HUES48 (cell line): ENCODE measurements at regions not wholly inside any gene's neighbourhood (a gene's known extent, or its start where the extent isn't known, plus 50 kb on each side); places are given as distances from the start of the nearest gene placed in this dataset.

Experiments used
- H3K27ac ChIP-seq: one replicate; pipeline ENCODE4 v1.7.0; 2013; ENCODE audit warnings: low read depth, low read length, inconsistent platforms
- H3K27me3 ChIP-seq: 2 replicates; pipeline ENCODE4 v1.6.1; 2013; ENCODE audit warnings: mild to moderate bottlenecking, low read length; ENCODE audit not compliant: control insufficient read depth, insufficient read depth
- H3K36me3 ChIP-seq: 2 replicates; pipeline ENCODE4 v1.6.1; 2013; ENCODE audit warnings: low read length; ENCODE audit not compliant: control insufficient read depth, insufficient read depth
- H3K4me1 ChIP-seq: 2 replicates; pipeline ENCODE4 v1.6.1; 2013; ENCODE audit warnings: mild to moderate bottlenecking, low read length; ENCODE audit not compliant: control insufficient read depth, insufficient read depth
- H3K4me3 ChIP-seq: 2 replicates; pipeline ENCODE4 v1.5.1; 2013; ENCODE audit warnings: mild to moderate bottlenecking, low read depth, low read length
- H3K9ac ChIP-seq: 2 replicates; pipeline ENCODE4 v1.6.1; 2013; ENCODE audit warnings: mild to moderate bottlenecking, low read depth, low read length, moderate library complexity
- H3K9me3 ChIP-seq: 2 replicates; pipeline ENCODE4 v1.6.1; 2013; ENCODE audit warnings: low read length; ENCODE audit not compliant: control insufficient read depth, insufficient read depth

- Histone ChIP-seq H3K4me1 (peaks cover 5% of the 10 kb centered on the region; the same call in 1 of the 2 replicates), H3K27me3 (no peaks in the 10 kb centered on the region), H3K27ac (no peak overlapping the region)
Observed at GRCh38 chr1:29455781-29456180, 219.5 kb downstream of the PTPRU start.

DNA sequence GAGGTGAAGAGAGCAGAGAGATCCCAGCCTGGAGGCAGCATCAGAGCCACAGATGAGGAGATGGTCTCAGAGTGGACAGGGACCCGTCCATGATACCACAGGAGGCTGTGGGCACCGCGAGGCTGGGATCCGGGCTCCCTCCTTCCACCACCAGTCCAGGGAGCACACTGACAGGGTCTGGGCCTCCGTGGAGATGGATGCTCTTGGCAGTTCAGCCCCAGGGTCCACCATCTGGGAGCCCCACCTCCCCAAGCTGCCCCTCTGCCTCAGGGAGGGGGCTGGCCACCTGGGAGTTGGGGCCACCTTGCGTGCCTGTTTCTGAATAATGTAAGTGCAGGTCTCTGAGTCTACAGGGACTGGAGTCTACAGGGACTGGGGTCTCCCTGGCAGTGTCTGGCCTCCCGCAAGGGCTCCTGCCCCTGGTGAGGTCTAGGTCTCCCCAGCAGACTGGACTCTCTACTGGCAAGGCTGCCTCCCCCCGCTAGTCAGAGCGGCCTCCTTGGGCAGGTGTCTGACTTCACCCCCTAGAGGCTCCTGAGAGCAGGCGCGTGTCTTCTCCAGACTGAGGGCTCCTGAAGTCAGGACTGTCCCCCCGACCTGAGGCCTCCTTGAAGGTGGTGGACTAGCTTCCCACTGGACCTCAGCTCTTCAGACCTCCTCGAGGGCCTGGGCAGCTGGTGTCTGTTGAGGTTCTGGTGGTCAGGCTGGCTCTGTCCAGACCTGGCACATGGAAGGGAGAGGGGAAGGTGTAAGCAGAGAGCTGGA lies 218.5 kb downstream of the PTPRU start:
- H3K9me3 ChIP-seq: no peaks in the 10 kb centered on the region
- no peak overlapping the region for H3K27ac ChIP-seq
- no peak overlapping the region for H3K4me3 ChIP-seq
- H3K36me3 ChIP-seq: no peaks in the 10 kb centered on the region
- H3K4me1 ChIP-seq: peaks cover 5% of the 10 kb centered on the region; the same call in 1 of the 2 replicates
- H3K9ac ChIP-seq: no peak overlapping the region
- H3K27me3 ChIP-seq: no peaks in the 10 kb centered on the region

More at GRCh38 chr1:29455781-29456180, 219.5 kb downstream of the PTPRU start:
- Histone ChIP-seq H3K9ac (no peak overlapping the region), H3K9me3 (no peaks in the 10 kb centered on the region), H3K36me3 (no peaks in the 10 kb centered on the region), H3K4me3 (no peak overlapping the region)

- H3K4me3 ChIP-seq: no peak overlapping the region
- H3K27ac ChIP-seq: no peak overlapping the region
- H3K9ac ChIP-seq: no peak overlapping the region
- H3K27me3 ChIP-seq: no peaks in the 10 kb centered on the region
- no peaks in the 10 kb centered on the region for H3K9me3 ChIP-seq
- no peaks in the 10 kb centered on the region for H3K36me3 ChIP-seq
- H3K4me1 ChIP-seq: peaks cover 5% of the 10 kb centered on the region; the same call in 1 of the 2 replicates
Observed at GRCh38 chr1:29453502-29454240, 217.3 kb downstream of the PTPRU start.

DNA sequence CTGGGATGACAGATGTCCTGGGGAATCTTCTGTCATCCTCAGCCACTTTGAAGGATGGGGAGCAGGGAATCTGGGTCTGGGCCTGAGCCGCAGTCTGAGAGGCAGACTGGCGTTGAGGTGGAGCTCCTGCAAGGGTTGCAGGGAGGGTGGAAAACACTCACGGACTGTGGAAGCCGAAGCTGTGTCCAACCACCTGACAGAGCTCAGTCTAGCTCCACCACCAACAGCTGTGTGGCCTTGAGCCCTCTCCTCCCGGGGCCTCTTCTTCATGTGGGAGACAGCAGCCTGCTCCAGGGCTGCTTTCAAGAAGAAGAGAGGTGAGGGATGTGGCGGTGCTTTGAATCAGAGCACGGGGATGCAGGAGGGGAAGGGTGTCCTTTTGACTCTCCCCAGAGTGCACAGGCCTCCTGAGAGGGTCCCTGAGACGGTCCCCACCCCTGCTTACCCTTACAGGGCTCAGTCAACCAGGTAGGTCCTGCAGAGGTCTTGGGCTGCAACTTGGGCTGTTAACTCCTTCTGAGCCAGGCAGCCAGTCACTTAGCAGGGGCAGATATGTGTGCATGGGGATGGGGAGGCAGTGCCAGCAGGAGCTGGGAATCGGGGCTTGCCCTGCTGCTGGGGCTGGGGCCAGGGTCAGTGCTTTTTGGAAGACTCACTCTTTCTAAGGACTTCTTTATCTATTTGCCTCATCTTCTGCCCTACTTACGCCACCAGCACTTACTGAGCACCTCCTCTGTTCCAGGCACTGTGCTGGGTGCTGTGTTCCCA lies 216.3 kb downstream of the PTPRU start:
- Histone ChIP-seq H3K27me3 (no peaks in the 10 kb centered on the region), H3K9me3 (no peaks in the 10 kb centered on the region), H3K27ac (no peak overlapping the region), H3K36me3 (no peaks in the 10 kb centered on the region), H3K4me3 (no peak overlapping the region), H3K4me1 (peaks cover 5% of the 10 kb centered on the region; the same call in 1 of the 2 replicates), H3K9ac (no peak overlapping the region)

DNA sequence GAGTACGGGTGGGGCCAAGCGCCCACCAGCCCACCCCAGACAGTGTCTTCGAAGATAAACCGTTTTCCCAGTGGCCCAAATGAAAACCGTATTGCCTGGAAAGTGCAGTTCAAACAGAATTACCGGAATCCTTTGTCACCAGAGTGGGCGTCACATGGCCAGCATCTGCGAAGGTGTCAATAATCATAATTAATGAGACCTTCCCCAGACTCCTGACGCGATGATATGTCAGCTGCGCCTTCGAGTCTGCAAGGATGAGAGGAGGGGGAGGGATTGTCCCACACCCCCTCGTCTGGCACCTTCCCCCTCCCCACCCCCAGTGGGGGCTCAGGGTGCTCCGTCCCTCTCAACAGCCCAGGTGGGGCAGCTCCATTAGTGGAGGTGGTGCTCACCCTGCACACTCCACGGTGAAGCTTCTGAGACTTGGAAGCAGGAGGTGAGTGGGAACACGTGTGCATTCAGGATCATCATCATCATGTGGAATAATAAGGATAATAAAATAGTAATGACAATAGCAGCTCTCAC lies 215.1 kb downstream of the PTPRU start:
- H3K27me3 ChIP-seq: no peaks in the 10 kb centered on the region
- no peaks in the 10 kb centered on the region for H3K9me3 ChIP-seq
- H3K4me1 ChIP-seq: peaks cover 5% of the 10 kb centered on the region; the same call in 1 of the 2 replicates
- H3K9ac ChIP-seq: no peak overlapping the region
- H3K27ac ChIP-seq: no peak overlapping the region
- no peaks in the 10 kb centered on the region for H3K36me3 ChIP-seq
- no peak overlapping the region for H3K4me3 ChIP-seq

GRCh38 chr1:29450591-29450990 lies 214.3 kb downstream of the PTPRU start:
- Histone ChIP-seq H3K9me3 (no peaks in the 10 kb centered on the region), H3K36me3 (no peaks in the 10 kb centered on the region), H3K9ac (no peak overlapping the region), H3K4me1 (peaks cover 5% of the 10 kb centered on the region; the same call in 1 of the 2 replicates), H3K27ac (no peak overlapping the region), H3K4me3 (no peak overlapping the region), H3K27me3 (no peaks in the 10 kb centered on the region)

DNA sequence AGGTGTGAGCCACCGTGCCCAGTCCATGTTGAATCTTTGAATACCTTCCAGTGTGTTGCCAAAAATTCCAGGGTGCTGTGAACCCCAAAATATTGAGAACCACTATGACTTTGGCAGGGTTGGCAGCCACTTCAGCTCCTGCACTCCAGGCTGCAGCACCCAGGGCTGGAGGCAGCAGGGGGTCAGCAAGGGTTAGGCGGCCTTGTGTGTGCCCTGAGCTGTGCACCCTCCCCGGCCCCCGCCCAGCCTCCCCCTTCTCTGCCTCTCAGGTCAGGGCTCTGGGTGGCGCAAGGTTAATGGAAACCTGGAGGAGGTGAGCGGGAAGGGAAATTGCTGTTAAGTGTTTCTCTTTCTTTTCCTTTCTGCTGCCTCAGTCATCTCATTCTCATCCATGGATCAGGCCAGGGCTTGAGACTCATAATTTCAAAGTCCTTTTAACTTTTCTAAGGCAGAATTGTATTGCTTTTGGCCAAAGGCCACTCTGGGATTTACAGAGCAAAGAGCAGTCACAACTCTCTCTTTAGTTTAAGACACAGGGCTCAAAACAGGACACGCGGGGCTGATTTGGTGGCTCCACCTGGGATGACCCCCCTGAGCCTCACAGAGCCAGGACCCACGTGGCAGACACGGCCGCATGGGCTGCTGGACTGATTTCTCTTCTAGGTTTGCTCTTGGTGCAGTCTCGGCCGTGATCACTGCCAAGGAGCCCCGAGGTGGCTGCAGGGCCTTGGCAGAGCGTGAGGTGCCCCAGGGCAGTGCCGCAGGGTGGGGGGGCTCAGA lies 212.3 kb downstream of the PTPRU start:
- Histone ChIP-seq H3K4me1 (peaks cover 5% of the 10 kb centered on the region), H3K27me3 (no peaks in the 10 kb centered on the region; the same call in 1 of the 2 replicates), H3K36me3 (no peaks in the 10 kb centered on the region), H3K4me3 (no peak overlapping the region), H3K9ac (no peak overlapping the region), H3K27ac (no peak overlapping the region), H3K9me3 (no peaks in the 10 kb centered on the region)

DNA sequence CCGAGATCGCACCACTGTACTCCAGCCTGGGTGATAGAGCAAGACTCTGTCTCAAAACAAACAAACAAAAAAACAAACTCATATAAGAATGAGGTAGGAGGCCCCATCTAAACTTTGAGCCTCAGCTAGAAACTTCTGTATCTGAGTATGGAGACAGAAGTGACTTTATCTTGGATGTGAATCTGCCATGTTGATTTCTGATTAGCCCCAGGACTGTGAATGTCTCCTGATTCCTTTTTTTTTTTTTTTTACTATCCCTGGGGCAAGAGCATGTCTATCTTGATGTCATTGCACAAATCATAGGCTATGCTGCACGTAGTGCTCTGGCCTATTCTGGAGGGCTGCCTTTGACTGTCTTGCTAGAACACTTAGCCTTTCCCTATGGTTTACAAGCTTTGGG lies 211.0 kb downstream of the PTPRU start:
- Histone ChIP-seq H3K4me3 (no peak overlapping the region), H3K27ac (no peak overlapping the region), H3K4me1 (peaks cover 7% of the 10 kb centered on the region), H3K27me3 (no peaks in the 10 kb centered on the region; the same call in 1 of the 2 replicates), H3K9ac (no peak overlapping the region), H3K36me3 (no peaks in the 10 kb centered on the region), H3K9me3 (no peaks in the 10 kb centered on the region)

DNA sequence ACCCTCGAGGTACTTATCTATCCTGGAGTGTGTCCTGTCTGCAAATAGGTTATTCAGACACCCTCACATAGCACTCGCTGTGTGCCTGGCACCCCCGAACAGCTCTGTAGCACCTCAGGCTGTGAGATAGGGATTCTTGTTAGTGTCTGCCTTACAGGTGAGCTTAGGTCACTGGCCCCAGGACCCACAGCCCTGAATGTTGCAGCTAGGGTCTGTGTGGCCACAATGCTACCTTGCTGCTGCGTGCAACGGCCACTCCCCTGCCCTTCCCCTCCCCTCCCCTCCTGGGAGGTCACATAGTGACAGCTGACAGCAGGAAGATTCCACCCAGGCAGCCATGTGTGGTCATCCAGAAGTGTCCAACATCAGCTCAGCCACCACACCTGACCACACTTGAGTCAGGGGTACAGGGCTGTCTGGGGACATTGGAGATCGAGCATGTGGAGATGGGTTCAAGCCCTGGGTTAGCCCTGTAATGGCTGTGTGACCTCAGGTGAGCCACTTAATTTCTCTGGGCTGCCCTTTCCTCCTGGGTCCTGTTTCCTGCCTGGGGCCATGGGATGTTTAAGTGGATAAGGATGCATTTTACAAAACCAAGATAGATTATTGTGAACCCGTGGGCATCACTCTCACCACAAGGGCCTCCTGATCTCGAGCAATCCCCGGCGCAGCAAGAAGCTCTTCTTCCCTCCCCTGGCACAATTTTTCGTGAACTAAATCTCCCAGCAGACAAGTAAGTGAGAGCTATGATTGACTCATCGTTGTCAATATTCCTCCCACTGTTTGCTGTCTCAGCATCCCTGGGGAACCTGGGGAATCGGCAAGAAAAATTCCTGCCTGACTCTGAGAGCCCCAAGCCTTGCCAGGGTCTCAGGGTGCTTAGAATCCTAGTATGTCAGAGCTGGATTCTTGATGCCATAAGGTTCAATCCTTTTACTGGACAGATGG lies 208.7 kb downstream of the PTPRU start:
- H3K4me1 ChIP-seq: peaks cover 7% of the 10 kb centered on the region
- H3K9me3 ChIP-seq: no peaks in the 10 kb centered on the region
- no peak overlapping the region for H3K4me3 ChIP-seq
- H3K36me3 ChIP-seq: no peaks in the 10 kb centered on the region
- no peak overlapping the region for H3K9ac ChIP-seq
- H3K27ac ChIP-seq: no peak overlapping the region
- H3K27me3 ChIP-seq: no peaks in the 10 kb centered on the region; the same call in 1 of the 2 replicates
